ENCODE measurements at regions not wholly inside any gene's neighbourhood (a gene's known extent, or its start where the extent isn't known, plus 50 kb on each side); places are given as distances from the start of the nearest gene placed in this dataset.

DNA sequence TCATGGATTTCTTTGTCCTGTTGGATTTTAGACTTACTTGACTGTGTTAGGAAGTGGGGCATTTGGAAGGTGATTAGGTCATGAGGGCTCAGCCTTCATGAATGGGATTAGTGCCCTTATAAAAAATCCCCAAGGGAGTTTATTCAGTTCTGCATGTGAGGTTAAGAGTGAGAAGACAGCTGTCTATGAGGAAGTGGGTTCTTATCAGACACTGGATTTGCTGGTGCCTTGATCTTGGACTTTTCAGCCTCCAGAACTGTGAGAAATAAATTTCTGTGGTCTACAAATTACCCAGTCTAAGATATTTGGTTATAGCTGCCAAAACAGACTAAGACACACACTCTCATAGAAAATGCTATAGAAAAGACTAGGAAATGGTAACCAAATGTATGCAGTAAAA is 724.7 kb upstream of the FZD8 start:
- TF ChIP-seq, protein P1, sequence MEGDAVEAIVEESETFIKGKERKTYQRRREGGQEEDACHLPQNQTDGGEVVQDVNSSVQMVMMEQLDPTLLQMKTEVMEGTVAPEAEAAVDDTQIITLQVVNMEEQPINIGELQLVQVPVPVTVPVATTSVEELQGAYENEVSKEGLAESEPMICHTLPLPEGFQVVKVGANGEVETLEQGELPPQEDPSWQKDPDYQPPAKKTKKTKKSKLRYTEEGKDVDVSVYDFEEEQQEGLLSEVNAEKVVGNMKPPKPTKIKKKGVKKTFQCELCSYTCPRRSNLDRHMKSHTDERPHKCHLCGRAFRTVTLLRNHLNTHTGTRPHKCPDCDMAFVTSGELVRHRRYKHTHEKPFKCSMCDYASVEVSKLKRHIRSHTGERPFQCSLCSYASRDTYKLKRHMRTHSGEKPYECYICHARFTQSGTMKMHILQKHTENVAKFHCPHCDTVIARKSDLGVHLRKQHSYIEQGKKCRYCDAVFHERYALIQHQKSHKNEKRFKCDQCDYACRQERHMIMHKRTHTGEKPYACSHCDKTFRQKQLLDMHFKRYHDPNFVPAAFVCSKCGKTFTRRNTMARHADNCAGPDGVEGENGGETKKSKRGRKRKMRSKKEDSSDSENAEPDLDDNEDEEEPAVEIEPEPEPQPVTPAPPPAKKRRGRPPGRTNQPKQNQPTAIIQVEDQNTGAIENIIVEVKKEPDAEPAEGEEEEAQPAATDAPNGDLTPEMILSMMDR (IDR thresholded peaks at IDR 0.05): no peak
- no peak for TF ChIP-seq EP300 (IDR thresholded peaks at IDR 0.05)

All from upper lobe of left lung (tissue), 4 donors.